NCI-H2107 treated with DMSO at 0.1 percent for 48 hours (cell line): ENCODE measurements at regions not wholly inside any gene's neighbourhood (a gene's known extent, or its start where the extent isn't known, plus 50 kb on each side); places are given as distances from the start of the nearest gene placed in this dataset.

Experiments
- DNase-seq: peaks from one replicate; lab custom pipeline; 2025; ENCODE audit not compliant: unreplicated experiment; lab: John Stamatoyannopoulos, UW

- no peak for DNase-seq
Observed at GRCh38 chr2:52745144-52745543, 1022.5 kb upstream of the CHAC2 start.

GRCh38 chr2:52732849-52733395, 1034.7 kb upstream of the CHAC2 start:
- DNase-seq = no peak

GRCh38 chr2:52724585-52724984, 1043.0 kb upstream of the CHAC2 start:
- no peak for DNase-seq

GRCh38 chr2:52717836-52718235, 1049.8 kb upstream of the CHAC2 start:
- DNase-seq = no peak

GRCh38 chr2:52710810-52711618, 1056.6 kb upstream of the CHAC2 start:
- DNase-seq = no peak

- no peak for DNase-seq
Observed at GRCh38 chr2:52704251-52704650, 1063.4 kb upstream of the CHAC2 start.

GRCh38 chr2:52703004-52703403, 1064.6 kb upstream of the CHAC2 start:
- DNase-seq = no peak

GRCh38 chr2:52698408-52698807, 1069.2 kb upstream of the CHAC2 start:
- no peak for DNase-seq

- no peak for DNase-seq
Observed at GRCh38 chr2:52697690-52698089, 1069.9 kb upstream of the CHAC2 start.

- no peak for DNase-seq
Observed at GRCh38 chr2:52695731-52696130, 1071.9 kb upstream of the CHAC2 start.

GRCh38 chr2:52686935-52687334, 1080.7 kb upstream of the CHAC2 start:
- no peak for DNase-seq

GRCh38 chr2:52676056-52676455, 1091.5 kb upstream of the CHAC2 start:
- DNase-seq = no peak

- DNase-seq = no peak
Observed at GRCh38 chr2:52668724-52669123, 1098.9 kb upstream of the CHAC2 start.

GRCh38 chr2:52659546-52659945, 1108.1 kb upstream of the CHAC2 start:
- DNase-seq = no peak

- DNase-seq = no peak
Observed at GRCh38 chr2:52658598-52658997, 1109.0 kb upstream of the CHAC2 start.

- no peak for DNase-seq
Observed at GRCh38 chr2:52639692-52640091, 1127.9 kb upstream of the CHAC2 start.

- no peak for DNase-seq
Observed at GRCh38 chr2:52632543-52632942, 1135.1 kb upstream of the CHAC2 start.

- no peak for DNase-seq
Observed at GRCh38 chr2:52629944-52630343, 1137.7 kb upstream of the CHAC2 start.

GRCh38 chr2:52629531-52629930, 1138.1 kb upstream of the CHAC2 start:
- DNase-seq = no peak

GRCh38 chr2:52622266-52622665, 1145.3 kb upstream of the CHAC2 start:
- no peak for DNase-seq

GRCh38 chr2:52613064-52613463, 1154.5 kb upstream of the CHAC2 start:
- no peak for DNase-seq

GRCh38 chr2:52611759-52612158, 1155.8 kb upstream of the CHAC2 start:
- DNase-seq = no peak

GRCh38 chr2:52608030-52608429, 1159.6 kb upstream of the CHAC2 start:
- no peak for DNase-seq
